ENCODE measurements at regions not wholly inside any gene's neighbourhood (a gene's known extent, or its start where the extent isn't known, plus 50 kb on each side); places are given as distances from the start of the nearest gene placed in this dataset.
"Not testable (repeated sequence)": the region's sequence is repeated elsewhere in the genome, so short reads cannot be mapped to it uniquely, and the experiment has no call there.

DNA sequence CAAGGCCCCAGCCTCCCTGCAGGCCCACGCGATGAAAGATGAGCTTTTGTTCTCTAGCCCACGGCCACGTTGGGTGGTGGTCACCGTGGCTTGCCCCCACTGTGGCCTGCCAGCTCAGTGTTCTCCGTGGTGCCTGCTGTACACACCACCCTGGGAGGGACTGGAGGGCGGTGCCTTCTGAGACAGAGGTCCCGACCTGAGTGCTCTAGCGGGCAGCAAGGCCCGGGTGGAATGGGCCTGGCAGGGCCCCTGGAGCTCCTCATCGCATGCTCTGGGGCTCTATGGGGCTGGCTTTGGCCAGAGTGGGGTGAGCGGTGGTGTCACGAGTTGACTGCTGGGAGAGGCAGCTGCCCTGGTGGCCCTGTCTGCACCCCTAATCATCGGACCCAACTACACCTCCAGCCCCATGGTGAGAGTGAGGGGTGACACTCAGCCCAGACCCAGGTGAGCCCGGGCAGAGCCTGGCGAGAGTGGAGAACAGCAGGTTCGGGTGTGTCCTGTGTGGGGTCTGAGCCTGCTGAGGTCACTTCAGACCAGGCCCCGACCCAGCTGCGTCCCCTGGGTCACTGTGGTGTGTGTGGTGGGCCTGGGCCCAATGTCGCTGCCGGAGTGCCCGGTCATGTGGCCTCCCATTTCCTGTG lies 541.9 kb downstream of the TBC1D22A start:
- DNase-seq (ENCODE audit: low spot score): no peak

DNA sequence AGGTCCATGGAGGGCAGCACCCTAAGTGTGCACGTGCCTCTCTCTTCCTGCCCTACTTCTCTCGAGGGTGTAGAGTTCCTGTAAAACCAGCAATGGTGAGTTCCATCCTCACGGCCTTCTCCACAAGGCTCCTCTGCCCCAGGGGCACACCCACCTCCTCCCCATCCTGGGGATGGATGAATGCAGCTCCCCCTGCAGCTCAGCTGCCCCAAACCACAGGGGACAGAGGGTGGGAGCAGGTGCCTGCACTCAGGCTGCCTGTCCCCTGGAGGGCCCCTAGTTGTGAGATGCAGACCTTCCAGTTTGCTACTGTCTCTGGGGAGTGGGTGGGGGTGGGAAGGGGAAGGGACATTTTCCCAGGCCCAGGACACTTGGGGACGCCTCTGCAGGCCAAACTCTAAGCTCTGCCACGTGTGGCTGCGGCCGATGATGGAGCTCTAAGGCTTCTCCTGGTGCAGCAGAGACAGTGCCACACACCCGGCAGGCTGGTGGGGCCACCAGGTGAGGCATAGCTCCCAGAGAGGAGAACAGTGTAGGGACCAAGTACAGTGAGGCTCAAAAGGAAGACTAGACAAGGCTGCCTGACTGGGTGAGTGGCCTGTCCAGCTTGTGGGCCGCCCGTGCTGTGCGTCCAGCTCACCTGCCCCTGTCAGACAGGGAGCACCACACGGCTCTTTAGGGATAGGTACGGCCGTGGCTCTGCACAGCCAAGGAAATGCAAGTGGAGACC lies 540.9 kb downstream of the TBC1D22A start:
- no peak for DNase-seq (ENCODE audit: low spot score)

DNA sequence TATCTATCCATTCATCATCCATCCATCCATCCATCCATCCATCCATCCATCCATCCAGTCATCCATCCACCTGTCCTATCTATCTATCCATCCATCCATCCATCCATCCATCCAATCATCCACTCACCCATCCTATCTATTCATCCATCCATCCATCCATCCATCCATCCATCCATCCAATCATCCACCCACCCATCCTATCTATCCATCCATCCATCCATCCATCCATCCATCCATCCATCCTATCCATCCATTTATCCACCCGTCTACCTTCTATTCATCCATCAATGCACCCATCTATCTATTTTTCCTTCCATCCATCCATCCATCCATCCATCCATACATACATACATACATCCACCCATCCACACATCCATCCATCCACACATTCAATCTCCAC lies 540.1 kb downstream of the TBC1D22A start:
- DNase-seq (ENCODE audit: low spot score): not testable (repeated sequence)

DNA sequence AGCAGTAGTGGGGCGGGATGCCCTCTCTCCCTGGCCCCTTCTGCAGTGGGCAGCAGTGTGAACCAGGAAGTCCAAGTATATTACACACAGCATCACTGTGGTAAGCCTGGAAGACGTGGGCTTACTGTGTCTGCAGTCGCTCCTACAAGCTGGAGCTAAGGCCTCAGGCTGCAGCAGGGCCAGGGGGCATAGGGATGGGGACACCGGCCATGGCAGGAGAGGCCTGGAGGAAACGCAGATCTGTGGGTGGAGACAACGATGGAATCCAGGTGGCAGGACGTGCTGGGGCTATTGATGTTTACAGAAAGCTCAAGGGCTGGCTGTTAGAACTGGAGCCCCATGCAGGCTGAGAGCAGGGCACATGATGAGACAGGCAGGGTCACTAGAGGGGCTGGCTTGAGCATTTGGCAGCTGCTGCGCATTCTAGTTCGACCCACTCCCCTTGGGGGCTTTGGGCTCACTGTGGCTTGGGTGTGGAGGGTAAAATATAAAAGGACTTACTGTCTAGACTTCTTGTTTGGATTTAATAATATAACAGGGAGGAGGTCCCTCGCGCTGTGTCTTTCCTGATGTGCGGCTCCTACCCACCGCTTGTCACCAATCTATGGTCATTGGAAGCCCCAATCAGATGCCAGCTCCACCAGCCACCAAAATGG lies 539.5 kb downstream of the TBC1D22A start:
- DNase-seq (ENCODE audit: low spot score): peak; percentile 9

DNA sequence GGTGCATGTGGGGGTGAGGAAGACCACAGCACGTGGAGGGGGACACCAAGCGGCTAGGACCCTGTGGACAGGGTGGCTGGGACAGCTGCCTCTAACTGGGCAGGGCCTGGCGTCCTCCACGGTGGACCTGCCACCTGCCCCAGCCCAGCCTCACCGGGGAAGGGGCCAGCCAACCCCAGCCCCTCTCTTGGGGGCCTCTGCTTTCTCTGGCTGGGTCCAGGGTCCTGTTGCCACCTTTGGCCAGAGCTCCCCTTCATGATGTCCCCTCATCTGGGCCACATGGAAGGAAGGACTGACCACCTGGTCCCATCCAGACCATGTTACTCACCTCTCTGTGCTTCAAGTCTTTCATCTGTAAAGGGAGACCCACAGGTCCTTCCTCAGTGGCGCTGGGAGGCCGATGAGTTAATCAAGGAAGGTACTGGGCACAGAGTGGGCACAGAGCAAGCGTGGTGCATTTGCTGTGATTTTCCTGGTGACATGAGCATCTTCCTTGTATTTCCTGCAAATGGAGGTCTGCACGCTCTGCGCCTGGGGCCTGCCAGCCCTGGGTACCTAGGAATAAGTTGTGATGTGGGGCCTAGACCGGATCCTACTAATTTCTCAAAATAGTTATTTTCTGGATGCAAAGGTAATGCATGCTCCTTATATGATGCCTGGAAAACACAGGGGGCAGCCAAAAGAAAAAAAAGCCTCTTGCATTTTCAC lies 538.4 kb downstream of the TBC1D22A start:
- DNase-seq (ENCODE audit: low spot score): no peak

DNA sequence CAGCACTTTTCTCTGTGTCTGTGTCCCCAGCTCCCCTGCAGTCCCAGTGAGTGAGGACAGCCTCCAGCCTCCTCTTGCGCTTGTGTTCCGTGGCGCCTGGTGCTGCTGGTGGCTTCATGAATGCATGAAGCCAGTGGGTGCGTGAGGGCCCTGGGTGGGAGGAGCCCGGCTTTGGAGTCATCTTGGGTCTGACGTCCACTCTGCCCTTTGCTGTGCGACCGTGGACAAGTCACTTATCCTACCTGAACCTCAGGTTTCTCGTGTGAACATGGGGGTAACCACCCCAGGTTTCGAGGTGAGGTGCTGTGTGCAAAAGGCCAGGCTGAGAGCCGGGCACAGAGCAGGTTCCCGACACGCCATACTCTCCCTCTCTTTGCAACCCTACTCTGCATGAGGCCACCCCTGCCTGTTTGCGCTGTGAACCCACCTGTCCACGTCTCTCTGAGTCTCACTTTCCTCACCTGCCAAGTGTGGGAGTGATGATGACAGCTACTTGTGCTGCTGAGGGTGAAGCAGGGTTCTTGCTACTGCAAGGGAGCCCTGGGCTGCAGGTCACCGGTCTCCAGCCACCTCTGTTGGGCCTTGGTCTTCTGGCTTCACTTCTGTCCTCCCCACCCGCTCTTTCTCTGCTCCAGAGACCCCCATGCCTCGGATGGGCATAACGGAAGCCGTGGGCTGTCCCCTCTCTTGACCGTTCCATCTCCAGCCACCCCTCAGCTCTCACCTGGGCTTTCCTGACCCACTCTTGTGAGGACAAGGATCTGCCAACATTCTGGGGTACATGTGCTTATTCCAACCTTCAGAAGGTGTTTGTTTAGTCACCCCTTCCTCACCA lies 537.6 kb downstream of the TBC1D22A start:
- no peak for DNase-seq (ENCODE audit: low spot score)

DNA sequence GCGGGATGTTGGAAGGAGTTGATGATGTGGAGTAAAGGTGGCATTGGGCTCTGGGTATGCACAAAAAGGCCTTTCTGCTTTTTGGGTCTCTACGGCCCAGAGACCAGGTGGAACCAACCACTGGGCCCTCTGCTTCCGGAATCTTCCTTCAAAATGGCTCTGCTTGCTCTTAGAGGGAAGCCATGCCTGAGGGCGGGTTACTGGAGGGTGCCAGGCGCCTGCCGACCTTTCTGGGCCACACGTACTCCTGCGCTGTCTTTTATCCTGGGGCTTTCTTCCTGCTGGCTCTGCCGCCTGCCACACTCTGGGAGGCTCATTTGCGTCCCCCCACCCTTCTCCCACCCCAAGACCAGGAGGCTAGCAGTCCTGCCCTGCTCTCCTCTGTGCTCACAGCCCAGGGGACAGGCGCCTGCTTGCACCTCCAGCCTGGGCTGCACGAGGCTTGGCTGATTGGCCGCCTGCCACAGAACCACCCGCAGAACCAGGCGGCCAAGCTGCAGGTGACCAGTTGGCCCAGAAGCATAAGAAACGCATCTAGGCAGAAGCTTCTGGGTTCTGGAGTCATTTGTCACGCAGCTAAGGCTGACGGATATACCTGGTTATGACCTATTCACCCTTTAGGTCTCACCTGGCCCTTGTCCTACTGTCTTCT lies 536.9 kb downstream of the TBC1D22A start:
- no peak for DNase-seq (ENCODE audit: low spot score)

DNA sequence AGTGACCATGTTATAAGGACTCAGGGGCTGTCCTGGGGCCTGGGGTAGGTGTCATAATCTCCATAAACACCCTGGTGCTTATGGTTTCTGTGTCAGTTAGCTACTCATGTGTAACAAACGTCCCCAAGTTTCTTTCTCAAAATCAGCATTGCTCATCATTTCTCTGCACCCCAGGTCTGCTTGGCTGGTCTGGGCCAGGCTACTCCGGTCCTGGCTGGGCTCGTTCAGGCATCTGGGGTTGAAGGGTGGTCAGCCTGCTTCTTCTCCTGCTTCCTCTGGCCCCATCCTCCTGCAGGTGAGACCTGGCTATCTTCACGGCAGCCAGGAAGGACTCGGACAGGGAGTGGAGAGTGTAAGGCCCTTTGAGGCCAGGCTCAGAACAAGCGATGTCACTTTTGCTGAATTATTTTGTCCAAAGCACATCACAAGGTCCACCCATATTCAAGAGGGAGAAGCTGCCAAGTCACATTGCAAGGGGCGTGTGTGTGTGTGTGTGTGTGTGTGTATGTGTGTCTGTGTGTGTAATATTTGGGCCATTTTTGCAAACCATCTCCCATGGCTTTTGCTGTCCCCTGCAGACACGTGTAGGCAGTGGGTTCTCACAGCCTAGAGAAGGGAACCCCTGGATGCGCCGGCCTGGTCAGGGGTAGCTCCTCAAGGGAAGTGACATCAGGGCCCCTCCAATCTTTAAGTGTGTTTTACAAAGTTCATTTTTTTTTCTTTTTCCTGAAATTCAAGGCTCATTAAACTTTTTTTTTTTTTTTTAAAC lies 535.8 kb downstream of the TBC1D22A start:
- DNase-seq (ENCODE audit: low spot score): no peak

DNA sequence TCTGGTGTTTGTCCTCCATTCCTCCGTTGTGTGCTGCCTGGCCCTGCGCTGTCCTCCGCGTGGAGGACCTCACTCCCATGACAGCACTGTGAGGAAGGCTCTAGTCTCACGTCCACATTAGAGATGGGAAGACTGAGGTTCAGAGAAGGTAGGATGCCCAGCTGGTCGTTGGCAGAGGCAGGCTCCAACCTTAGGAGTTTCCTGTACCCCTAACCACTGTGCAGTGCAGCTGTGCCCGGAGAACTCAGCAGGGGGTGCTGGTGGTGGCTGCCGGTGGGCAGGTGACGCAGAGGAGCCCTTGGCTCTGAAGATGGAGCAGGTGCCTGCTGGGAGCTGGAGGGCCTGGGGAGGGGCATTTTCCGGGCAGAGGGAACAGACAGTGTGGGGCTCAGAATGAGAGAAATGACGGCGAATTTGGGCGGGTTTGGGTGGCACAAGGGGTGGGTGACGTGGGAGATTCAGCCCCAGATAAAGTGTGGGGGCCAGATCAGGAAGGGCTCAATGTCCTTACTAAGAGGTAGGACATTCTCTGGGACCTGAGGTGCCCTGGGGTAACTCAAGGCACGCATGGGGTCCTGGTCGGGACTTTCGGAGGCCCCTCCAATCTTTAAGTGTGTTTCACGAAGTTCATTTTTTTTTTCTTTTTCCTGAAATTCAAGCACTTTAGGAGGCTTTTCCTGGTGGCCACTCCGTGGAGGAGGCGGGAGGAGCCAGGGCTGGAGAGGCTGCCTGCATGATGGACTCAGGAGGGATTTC lies 535.0 kb downstream of the TBC1D22A start:
- no peak for DNase-seq (ENCODE audit: low spot score)

DNA sequence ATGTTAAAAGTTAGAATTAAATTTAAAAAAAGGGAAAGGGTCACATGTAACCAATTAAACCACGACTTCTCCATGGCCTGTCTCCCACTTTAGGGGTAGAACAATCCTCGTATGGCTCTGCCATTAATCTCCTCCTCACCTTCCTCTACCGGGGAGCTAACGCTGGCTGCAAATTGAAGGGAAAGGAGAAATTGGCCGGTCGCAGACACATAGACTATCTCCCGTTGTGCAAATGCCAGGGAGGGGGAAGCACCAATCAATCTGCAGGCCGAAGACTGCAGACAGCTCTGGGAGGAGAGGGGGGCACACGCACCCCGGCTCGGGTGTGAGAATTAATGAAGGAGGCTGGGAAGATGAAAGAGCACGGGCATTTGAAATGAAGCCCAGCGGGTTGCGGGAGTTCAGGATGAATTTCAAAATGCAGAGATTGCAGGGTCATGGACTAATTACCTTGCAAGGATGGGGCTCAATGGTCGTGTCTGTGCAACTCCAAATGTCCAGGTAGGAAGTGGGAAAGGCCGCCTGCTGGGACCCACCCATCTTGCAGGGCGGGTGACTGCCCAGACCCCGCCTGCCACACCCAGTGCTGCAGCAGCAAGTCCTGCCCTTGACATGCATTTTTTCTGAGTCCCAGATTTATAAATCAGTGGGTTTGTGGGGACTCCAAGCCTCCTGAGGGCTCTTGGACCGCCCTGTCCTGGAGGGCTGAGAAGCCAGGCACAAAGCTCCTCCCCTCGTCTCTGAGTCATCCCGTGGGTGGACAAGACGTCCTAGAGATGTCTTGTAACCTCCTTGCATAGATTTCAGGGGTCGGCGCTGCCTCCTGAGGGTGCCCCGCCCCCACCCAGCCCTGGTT lies 534.2 kb downstream of the TBC1D22A start:
- no peak for DNase-seq (ENCODE audit: low spot score)

DNA sequence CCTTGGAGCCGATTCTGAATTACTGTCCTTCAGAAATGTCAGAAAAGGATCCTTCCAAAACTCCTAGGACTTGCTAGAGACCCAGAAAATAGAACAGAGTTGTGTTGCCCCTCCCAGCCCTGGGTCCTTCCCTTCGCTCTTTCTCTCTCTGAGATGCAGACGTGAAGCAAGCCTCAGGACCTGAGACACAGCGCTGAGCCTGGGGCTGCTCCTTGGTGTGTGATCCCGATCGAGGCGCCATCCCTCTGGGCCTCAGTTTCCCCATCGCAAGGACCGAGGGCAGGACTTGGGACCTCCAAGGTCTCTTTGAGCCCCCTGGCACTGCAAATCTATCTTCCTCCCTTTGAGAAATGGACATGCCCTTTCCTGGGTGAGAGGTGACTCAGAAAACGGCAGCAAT lies 533.5 kb downstream of the TBC1D22A start:
- DNase-seq (ENCODE audit: low spot score): no peak

DNA sequence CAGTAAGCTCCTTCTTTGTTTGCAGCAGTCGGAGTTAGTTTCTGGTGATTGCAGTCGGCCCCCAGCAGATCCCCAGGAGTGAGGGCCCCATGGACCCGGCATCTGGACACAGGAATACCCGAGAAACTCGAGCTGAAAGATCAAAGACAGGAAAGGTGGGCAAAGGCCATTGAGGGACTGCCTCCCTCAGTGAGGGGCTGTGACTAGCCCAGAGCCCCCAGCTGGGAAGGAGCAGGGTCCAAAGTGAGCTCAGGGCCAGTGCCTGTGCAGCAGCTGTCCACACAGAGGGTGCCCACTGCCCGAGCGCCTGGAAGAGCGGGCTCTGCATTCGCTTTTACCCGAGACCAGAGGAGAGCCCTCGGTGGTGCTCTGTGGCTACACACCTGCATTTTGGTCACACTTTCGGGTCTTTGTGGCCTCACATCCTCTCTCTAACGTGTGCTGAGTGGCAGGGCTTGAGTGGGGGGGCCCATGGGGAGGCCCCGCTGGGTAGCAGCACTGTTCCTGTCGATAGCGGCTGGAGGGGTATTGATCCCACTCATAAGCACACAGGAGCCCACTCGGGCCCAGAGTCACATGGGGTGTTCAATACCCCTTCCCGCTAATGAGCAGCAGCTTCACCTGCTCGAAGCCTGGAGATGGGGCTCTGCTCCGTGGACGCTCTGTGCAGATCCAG lies 532.9 kb downstream of the TBC1D22A start:
- DNase-seq (ENCODE audit: low spot score): no peak

DNA sequence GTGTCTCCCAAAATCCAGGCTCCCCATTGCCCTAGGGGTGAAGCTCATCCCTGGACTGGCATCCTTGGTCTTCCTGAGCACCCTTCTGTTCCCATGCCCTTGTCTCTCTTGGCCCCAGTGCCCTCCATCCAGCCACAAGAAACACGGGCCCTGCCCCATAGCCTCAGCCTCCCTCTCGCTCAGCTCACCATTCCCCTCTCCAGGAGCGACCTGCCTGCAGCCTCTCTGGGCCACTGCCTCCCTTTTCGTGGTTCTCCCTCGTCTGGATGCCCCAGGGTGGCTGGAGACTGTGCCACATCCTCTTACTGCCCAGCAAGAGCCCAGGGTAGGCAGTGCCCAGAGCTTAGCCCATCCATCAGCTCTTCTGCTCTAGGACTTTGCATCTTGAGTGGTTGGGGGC lies 532.1 kb downstream of the TBC1D22A start:
- no peak for DNase-seq (ENCODE audit: low spot score)

DNA sequence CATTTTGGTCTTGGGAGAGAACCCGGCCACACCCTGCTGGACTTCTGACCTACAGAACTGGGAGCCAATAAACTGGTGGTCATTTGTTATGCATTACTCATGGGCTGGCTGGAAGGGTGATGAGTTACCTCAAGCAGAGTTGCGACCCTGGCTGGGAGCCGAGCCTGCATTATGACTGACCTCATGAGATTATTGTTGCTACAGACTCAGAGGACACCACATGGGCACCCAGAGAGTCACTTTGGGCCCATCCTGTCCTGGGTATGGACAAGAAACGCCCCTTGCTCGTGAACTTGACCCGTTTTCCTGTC lies 531.7 kb downstream of the TBC1D22A start:
- DNase-seq (ENCODE audit: low spot score): no peak

DNA sequence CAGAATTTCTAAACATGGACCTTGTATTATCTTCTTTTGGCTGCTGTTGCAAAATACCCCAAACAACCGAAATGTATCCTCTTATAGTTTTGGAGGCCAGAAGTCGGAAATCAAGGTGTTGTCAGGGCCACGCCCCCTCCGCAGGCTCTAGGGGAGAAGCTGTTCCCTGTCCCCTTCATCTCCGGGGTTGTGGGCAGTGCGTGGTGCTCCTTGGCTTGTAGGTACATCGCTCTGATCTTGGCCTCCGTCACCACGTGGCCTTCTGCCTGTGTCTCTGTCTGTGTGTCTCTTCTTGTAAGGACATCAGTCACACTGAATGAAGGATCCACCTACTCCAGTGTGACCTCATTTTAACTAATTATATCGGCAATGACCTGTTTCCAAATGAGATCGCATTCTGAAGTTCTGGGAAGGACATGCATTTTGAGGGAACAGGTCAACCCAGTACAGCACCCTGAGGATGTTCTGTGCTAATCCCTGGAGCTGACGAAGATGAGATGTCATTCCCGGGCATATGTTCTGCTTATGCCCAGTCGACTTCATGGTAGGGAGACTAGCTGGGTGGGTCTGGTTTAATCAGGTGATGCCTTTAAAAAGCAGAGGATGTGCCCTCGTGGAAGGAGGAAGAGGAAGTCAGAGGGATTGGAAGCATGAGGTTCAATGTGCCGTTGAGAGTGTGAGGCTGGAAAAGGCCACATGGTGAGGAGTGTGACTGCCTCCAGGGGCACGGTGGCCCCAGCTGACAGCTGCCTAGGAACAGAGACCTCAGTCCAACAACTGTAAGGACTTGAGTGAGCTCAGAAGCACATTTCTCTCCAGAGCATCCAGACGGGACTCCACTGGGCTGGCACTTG lies 531.1 kb downstream of the TBC1D22A start:
- no peak for DNase-seq (ENCODE audit: low spot score)

DNA sequence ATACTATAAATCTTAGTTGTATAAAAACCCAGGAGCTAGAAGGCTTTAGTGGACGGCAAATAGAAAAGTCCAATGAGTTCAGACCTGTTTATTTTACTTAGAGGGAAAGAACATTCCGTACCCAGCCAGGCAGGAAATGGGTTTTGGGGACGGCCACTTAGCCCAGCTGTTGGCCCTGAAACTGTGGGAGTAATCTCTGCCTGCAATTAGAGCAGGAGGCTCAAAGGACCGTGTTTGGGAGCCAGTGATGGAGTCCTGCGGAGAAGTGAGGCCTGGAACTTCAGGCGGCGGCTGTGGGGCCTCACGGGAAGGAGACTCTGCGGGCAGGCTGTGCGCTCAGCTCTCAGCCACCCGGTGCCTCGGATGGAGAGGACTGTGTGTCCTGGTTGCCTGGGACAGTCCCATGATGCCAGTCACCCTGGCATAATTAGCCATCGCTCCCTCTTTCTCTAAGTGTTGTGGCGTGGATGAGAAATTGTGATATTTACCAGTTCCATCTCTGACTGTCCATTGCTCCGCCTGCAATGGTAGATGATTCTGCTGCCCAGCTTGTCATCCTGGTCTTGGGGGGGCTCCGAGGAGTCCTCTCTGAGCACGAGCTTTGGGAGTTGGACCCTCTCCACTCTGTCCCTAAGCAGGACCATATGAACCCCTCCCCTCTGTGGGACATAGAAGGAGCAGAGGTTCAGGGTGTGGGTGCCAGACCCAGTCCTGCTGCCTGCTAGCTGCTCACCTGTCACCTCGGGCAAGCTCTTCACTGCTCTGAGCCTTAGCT lies 530.3 kb downstream of the TBC1D22A start:
- no peak for DNase-seq (ENCODE audit: low spot score)

Measured in umbilical cord (tissue), 1 donor.